KMS-11 (cell line): ENCODE measurements at regions not wholly inside any gene's neighbourhood (a gene's known extent, or its start where the extent isn't known, plus 50 kb on each side); places are given as distances from the start of the nearest gene placed in this dataset.

Source experiments
- H2AFZ ChIP-seq: fragments of 200-600 bp; sonication (generic); 2 replicates; pipeline ENCODE4 v1.6.1; 2016; ENCODE audit warnings: antibody characterized with exemption, mixed run types, low read depth
- H3K27ac ChIP-seq: fragments of 200-600 bp; sonication (generic); 2 replicates; pipeline ENCODE4 v1.6.1; 2016; ENCODE audit warnings: mild to moderate bottlenecking, mixed run types
- H3K27me3 ChIP-seq: fragments of 200-600 bp; sonication (generic); 2 replicates; pipeline ENCODE4 v1.6.1; 2017; ENCODE audit warnings: mild to moderate bottlenecking, low read depth, mixed run types, moderate library complexity; ENCODE audit not compliant: insufficient read depth
- H3K36me3 ChIP-seq: fragments of 200-600 bp; sonication (generic); 2 replicates; pipeline ENCODE4 v1.6.1; 2017; ENCODE audit warnings: mild to moderate bottlenecking, mixed run types; ENCODE audit not compliant: insufficient read depth
- H3K4me1 ChIP-seq: fragments of 200-600 bp; sonication (generic); 2 replicates; pipeline ENCODE4 v1.6.1; 2016; ENCODE audit warnings: mild to moderate bottlenecking, low read depth, mixed run types; ENCODE audit not compliant: poor library complexity, severe bottlenecking
- H3K4me2 ChIP-seq: fragments of 200-600 bp; sonication (generic); 2 replicates; pipeline ENCODE4 v1.7.0; 2016; ENCODE audit warnings: mild to moderate bottlenecking, mixed run types
- H3K4me3 ChIP-seq: fragments of 200-600 bp; sonication (generic); IDR thresholded peaks from 2 replicates; pipeline ENCODE4 v1.6.1; 2017; ENCODE audit warnings: low read depth, low read length, mixed read lengths; ENCODE audit not compliant: insufficient read depth
- H3K79me2 ChIP-seq: fragments of 200-600 bp; sonication (generic); 2 replicates; pipeline ENCODE4 v1.6.1; 2016; ENCODE audit warnings: low read depth, mixed run types; ENCODE audit not compliant: insufficient read depth
- H3K9ac ChIP-seq: fragments of 200-600 bp; sonication (generic); 2 replicates; pipeline ENCODE4 v1.6.1; 2016; ENCODE audit warnings: mild to moderate bottlenecking, mixed run types
- H4K20me1 ChIP-seq: fragments of 200-600 bp; sonication (generic); 2 replicates; pipeline ENCODE4 v1.6.1; 2016; ENCODE audit warnings: mild to moderate bottlenecking, mixed run types; ENCODE audit not compliant: insufficient read depth
- TF ChIP-seq, protein P1 (sequence below): fragments of 200-600 bp; sonication (generic); conservative IDR thresholded peaks from 2 replicates; pipeline ENCODE4 v1.6.1; 2017; ENCODE audit warnings: low read depth, mild to moderate bottlenecking, antibody characterized with exemption, low read length, moderate library complexity, mixed read lengths

DNA sequence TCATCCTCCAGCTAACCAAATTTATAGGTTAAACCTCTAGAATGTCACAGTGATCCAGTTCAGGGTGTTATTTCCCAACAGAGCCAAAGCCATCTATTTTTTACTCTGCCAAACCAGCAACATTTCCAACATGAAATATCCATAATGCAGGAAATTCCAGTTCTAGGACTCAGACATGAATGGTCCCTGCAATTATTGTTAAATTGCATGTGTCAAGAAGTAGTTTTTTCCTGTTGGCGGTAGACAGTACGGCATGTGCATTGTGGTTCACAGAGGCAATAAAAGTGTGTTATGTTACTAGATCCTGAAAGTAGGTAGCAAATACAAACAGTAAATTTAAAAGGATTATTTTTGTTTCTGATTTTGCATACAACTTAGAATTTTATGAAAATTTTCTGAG is 215.7 kb upstream of the THBS1 start:
- TF ChIP-seq, protein P1, sequence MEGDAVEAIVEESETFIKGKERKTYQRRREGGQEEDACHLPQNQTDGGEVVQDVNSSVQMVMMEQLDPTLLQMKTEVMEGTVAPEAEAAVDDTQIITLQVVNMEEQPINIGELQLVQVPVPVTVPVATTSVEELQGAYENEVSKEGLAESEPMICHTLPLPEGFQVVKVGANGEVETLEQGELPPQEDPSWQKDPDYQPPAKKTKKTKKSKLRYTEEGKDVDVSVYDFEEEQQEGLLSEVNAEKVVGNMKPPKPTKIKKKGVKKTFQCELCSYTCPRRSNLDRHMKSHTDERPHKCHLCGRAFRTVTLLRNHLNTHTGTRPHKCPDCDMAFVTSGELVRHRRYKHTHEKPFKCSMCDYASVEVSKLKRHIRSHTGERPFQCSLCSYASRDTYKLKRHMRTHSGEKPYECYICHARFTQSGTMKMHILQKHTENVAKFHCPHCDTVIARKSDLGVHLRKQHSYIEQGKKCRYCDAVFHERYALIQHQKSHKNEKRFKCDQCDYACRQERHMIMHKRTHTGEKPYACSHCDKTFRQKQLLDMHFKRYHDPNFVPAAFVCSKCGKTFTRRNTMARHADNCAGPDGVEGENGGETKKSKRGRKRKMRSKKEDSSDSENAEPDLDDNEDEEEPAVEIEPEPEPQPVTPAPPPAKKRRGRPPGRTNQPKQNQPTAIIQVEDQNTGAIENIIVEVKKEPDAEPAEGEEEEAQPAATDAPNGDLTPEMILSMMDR, result no peak
- Histone ChIP-seq H3K79me2 (no peaks in the 10 kb centered on the region), H2AFZ (no peak overlapping the region), H3K4me1 (no peaks in the 10 kb centered on the region), H3K9ac (no peak overlapping the region), H4K20me1 (no peaks in the 10 kb centered on the region), H3K27ac (no peak overlapping the region), H3K4me2 (no peak overlapping the region), H3K27me3 (no peaks in the 10 kb centered on the region), H3K4me3 (no peak overlapping the region), H3K36me3 (no peaks in the 10 kb centered on the region)

DNA sequence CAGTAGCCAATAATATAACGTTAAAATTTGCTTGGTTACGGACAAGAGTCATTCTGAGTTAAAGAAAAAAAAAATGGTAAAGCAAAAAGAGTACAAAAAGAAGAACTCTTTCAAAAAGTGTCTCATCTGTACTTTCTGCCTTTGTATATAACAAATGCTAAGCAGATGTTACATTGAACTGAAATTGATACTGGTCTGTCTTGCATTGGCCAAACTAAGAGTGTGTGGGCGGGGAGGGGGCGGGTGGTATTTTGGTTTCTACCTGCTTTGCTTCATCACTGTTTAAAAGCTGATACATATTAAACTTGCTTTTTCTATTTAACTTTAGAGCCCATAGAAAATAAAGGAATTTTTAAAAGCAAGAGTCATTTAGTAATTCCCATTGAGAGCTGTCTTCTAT is 215.0 kb upstream of the THBS1 start:
- Histone ChIP-seq H3K4me1 (no peaks in the 10 kb centered on the region), H2AFZ (no peak overlapping the region), H3K9ac (no peak overlapping the region), H3K79me2 (no peaks in the 10 kb centered on the region), H3K27me3 (no peaks in the 10 kb centered on the region), H3K4me3 (no peak overlapping the region), H3K4me2 (no peak overlapping the region), H3K36me3 (no peaks in the 10 kb centered on the region), H3K27ac (no peak overlapping the region), H4K20me1 (no peaks in the 10 kb centered on the region)
- TF ChIP-seq, protein P1, result no peak

DNA sequence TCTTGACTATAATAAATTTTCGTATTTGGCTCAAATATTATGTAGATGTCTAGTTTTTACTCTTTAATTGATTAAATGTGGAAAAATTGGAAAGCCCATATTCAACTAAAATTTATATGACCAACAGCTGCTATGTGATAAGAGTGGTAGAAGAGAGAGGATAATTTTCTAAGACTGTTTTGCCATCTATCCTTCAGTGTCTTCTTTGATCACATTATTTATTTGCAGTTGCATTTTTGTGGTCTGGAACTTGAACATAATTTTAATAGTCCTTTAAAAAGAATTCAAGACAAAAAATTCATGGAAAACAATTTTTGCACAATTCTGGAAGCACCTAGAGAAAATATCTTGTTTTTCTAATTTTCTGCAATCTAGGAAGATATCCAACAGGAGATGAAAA is 213.3 kb upstream of the THBS1 start:
- Histone ChIP-seq H4K20me1 (no peaks in the 10 kb centered on the region), H3K27ac (no peak overlapping the region), H3K4me1 (no peaks in the 10 kb centered on the region), H3K4me2 (no peak overlapping the region), H3K4me3 (no peak overlapping the region), H2AFZ (no peak overlapping the region), H3K36me3 (no peaks in the 10 kb centered on the region), H3K79me2 (no peaks in the 10 kb centered on the region), H3K27me3 (no peaks in the 10 kb centered on the region), H3K9ac (no peak overlapping the region)
- TF ChIP-seq, protein P1, result no peak

DNA sequence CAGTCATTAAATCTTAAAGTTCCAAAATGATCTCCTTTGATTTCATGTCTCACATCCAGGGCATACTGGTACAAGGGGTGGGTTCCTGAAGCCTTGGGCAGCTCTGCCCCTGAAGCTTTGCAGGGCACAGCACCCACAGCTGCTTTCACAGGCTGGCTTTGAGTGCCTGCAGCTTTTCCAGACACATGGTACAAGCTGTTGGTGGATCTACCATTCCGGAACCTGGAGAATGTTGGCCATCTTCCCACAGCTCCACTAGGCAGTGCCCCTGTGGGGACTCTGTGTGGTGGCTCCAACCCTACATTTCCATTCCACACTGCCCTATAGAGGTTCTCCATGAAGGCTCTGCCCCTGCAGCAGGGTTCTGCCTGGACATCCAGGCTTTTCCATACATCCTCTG is 211.1 kb upstream of the THBS1 start:
- Histone ChIP-seq H3K27ac (no peak overlapping the region), H3K27me3 (no peaks in the 10 kb centered on the region), H3K4me1 (no peaks in the 10 kb centered on the region), H4K20me1 (no peaks in the 10 kb centered on the region), H3K9ac (no peak overlapping the region), H2AFZ (no peak overlapping the region), H3K36me3 (no peaks in the 10 kb centered on the region), H3K4me2 (no peak overlapping the region), H3K4me3 (no peak overlapping the region), H3K79me2 (no peaks in the 10 kb centered on the region)
- TF ChIP-seq, protein P1, result no peak
